Choroid plexus epithelial cell (primary cell): ENCODE measurements at regions not wholly inside any gene's neighbourhood (a gene's known extent, or its start where the extent isn't known, plus 50 kb on each side); places are given as distances from the start of the nearest gene placed in this dataset.

ENCODE experiments used
- DNase-seq: peaks from one replicate; pipeline ENCODE4 v3.0.0-alpha.2; 2010; ENCODE audit warnings: low read depth
- H3K4me3 ChIP-seq: 2 replicates; pipeline ENCODE4 v1.5.1; 2011; ENCODE audit warnings: low read depth, mild to moderate bottlenecking, control low read depth, low read length, moderate library complexity
- CTCF ChIP-seq: conservative IDR thresholded peaks from 2 replicates; pipeline ENCODE4 v1.5.1; 2011; ENCODE audit warnings: low read depth, mild to moderate bottlenecking, control low read depth, inconsistent platforms, low read length, moderate library complexity

- peak; percentile 69 for TF ChIP-seq CTCF
- DNase-seq, result peak; percentile 76
- H3K4me3 ChIP-seq, result no peak overlapping the region
Observed at GRCh38 chr3:146334151-146334550, 83.2 kb upstream of the PLSCR4 start.

- no peak for TF ChIP-seq CTCF
- DNase-seq, result no peak
- H3K4me3 ChIP-seq, result no peak overlapping the region
Observed at GRCh38 chr3:146331967-146332366, 81.1 kb upstream of the PLSCR4 start.

- no peak overlapping the region for H3K4me3 ChIP-seq
- peak; percentile 70 for TF ChIP-seq CTCF
- DNase-seq, result peak; percentile 89
Observed at GRCh38 chr3:146326875-146327543, 76.1 kb upstream of the PLSCR4 start.

- no peak for DNase-seq
- TF ChIP-seq CTCF, result no peak
- no peak overlapping the region for H3K4me3 ChIP-seq
Observed at GRCh38 chr3:146325170-146325569, 74.3 kb upstream of the PLSCR4 start.

- TF ChIP-seq CTCF, result no peak
- H3K4me3 ChIP-seq, result no peak overlapping the region
- DNase-seq, result no peak
Observed at GRCh38 chr3:146322216-146322817, 71.4 kb upstream of the PLSCR4 start.

GRCh38 chr3:146314871-146315270 is 64.0 kb upstream of the PLSCR4 start:
- no peak for TF ChIP-seq CTCF

GRCh38 chr3:146313746-146314111 is 62.8 kb upstream of the PLSCR4 start:
- peak; percentile 93 for DNase-seq
- TF ChIP-seq CTCF, result no peak
- H3K4me3 ChIP-seq, result no peak overlapping the region

More at GRCh38 chr3:146314871-146315270, 64.0 kb upstream of the PLSCR4 start:
- peak; percentile 75 for DNase-seq
- no peak overlapping the region for H3K4me3 ChIP-seq
